ENCODE measurements at regions not wholly inside any gene's neighbourhood (a gene's known extent, or its start where the extent isn't known, plus 50 kb on each side); places are given as distances from the start of the nearest gene placed in this dataset.
A peak's percentile ranks its signal among the peaks of the same experiment; 100 is the strongest.

DNA sequence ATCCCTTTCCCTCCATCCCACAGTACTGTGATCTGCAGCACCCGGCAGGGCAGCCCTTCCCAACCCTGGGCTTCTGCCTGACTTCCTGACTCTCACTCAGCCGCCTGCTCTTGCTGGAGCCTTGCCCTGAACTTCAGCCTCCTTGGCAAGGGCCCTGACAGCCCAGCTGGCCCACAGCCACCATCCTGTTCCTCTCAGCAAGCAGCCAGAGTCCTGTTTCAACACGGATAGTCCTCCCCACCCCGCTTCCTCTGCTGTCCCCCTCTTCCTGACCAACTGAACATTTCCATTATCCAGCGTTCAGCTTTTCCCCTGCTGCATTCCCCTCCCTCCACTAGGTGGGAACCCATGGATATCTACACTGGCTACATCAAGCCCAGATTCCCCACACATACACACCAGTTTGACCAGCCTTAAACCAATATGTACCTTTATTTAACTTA is 74.0 kb upstream of the MDM1 start:
- TF ChIP-seq, protein P1, sequence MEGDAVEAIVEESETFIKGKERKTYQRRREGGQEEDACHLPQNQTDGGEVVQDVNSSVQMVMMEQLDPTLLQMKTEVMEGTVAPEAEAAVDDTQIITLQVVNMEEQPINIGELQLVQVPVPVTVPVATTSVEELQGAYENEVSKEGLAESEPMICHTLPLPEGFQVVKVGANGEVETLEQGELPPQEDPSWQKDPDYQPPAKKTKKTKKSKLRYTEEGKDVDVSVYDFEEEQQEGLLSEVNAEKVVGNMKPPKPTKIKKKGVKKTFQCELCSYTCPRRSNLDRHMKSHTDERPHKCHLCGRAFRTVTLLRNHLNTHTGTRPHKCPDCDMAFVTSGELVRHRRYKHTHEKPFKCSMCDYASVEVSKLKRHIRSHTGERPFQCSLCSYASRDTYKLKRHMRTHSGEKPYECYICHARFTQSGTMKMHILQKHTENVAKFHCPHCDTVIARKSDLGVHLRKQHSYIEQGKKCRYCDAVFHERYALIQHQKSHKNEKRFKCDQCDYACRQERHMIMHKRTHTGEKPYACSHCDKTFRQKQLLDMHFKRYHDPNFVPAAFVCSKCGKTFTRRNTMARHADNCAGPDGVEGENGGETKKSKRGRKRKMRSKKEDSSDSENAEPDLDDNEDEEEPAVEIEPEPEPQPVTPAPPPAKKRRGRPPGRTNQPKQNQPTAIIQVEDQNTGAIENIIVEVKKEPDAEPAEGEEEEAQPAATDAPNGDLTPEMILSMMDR (IDR thresholded peaks at IDR 0.05 in 2 of 3, conservative IDR thresholded peaks at IDR 0.05 in 1 of 3; ENCODE audit: borderline replicate concordance in 1 of 3, insufficient read depth in 1 of 3, low read depth in 2 of 3, low read length in 2 of 3), result peak in 2 of 3 experiments; percentile 34 to 36; a peak in 3 of 6 replicates
- TF ChIP-seq SRF (IDR thresholded peaks at IDR 0.05; ENCODE audit: low read depth) (no peak), YY1 (IDR thresholded peaks at IDR 0.05; ENCODE audit: extremely low read depth, insufficient replicate concordance, low read depth, low read length) (no peak), POLR2AphosphoS5 (IDR thresholded peaks at IDR 0.05; ENCODE audit: low read depth, low read length) (no peak), MAX (IDR thresholded peaks at IDR 0.05) (no peak), POLR2A (IDR thresholded peaks at IDR 0.05; ENCODE audit: borderline replicate concordance, extremely low read depth, insufficient read depth, insufficient read length) (no peak), EZH2phosphoT487 (IDR thresholded peaks at IDR 0.05; ENCODE audit: borderline replicate concordance) (no peak), ZFX (IDR thresholded peaks at IDR 0.05) (no peak), RAD21 (IDR thresholded peaks at IDR 0.05; ENCODE audit: low read depth) (peak; percentile 32), FOSL1 (IDR thresholded peaks at IDR 0.05; ENCODE audit: low read depth) (no peak), EZH2 (IDR thresholded peaks at IDR 0.05) (no peak)
- TF ChIP-seq, protein P2, sequence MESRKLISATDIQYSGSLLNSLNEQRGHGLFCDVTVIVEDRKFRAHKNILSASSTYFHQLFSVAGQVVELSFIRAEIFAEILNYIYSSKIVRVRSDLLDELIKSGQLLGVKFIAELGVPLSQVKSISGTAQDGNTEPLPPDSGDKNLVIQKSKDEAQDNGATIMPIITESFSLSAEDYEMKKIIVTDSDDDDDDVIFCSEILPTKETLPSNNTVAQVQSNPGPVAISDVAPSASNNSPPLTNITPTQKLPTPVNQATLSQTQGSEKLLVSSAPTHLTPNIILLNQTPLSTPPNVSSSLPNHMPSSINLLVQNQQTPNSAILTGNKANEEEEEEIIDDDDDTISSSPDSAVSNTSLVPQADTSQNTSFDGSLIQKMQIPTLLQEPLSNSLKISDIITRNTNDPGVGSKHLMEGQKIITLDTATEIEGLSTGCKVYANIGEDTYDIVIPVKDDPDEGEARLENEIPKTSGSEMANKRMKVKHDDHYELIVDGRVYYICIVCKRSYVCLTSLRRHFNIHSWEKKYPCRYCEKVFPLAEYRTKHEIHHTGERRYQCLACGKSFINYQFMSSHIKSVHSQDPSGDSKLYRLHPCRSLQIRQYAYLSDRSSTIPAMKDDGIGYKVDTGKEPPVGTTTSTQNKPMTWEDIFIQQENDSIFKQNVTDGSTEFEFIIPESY (IDR thresholded peaks at IDR 0.05; ENCODE audit: extremely low read depth, insufficient replicate concordance, low read length), result no peak
- TF ChIP-seq, protein P3, sequence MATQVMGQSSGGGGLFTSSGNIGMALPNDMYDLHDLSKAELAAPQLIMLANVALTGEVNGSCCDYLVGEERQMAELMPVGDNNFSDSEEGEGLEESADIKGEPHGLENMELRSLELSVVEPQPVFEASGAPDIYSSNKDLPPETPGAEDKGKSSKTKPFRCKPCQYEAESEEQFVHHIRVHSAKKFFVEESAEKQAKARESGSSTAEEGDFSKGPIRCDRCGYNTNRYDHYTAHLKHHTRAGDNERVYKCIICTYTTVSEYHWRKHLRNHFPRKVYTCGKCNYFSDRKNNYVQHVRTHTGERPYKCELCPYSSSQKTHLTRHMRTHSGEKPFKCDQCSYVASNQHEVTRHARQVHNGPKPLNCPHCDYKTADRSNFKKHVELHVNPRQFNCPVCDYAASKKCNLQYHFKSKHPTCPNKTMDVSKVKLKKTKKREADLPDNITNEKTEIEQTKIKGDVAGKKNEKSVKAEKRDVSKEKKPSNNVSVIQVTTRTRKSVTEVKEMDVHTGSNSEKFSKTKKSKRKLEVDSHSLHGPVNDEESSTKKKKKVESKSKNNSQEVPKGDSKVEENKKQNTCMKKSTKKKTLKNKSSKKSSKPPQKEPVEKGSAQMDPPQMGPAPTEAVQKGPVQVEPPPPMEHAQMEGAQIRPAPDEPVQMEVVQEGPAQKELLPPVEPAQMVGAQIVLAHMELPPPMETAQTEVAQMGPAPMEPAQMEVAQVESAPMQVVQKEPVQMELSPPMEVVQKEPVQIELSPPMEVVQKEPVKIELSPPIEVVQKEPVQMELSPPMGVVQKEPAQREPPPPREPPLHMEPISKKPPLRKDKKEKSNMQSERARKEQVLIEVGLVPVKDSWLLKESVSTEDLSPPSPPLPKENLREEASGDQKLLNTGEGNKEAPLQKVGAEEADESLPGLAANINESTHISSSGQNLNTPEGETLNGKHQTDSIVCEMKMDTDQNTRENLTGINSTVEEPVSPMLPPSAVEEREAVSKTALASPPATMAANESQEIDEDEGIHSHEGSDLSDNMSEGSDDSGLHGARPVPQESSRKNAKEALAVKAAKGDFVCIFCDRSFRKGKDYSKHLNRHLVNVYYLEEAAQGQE (IDR thresholded peaks at IDR 0.05; ENCODE audit: low read depth), result no peak
